ENCODE measurements at regions not wholly inside any gene's neighbourhood (a gene's known extent, or its start where the extent isn't known, plus 50 kb on each side); places are given as distances from the start of the nearest gene placed in this dataset.

DNA sequence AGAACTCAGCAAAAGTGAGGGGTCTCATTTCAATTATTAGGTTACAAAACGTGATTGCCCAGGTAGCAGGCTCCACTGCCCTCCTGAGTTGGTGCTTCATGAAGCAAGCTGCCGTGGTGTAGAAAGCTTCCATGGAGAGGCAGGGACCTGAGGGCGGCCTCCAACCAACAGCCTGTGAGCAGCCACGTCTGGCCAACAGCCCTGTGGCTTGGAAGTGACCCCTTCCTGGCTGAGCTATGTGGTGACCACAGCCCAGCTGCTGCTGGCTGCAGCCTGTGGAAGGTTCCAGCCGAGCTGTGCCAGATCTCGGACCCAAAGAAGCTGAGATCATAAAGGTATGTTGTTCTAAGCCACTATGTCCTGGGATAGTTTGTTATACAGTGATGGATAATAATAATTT is 122.5 kb upstream of the KLF6 start:
- Histone ChIP-seq H3K36me3 (no peaks in the 10 kb centered on the region), H3K4me3 (no peak overlapping the region), H3K27ac (peak overlapping the region; percentile 13 to 71 (median 58)), H3K9me3 (no peaks in the 10 kb centered on the region), H3K27me3 (no peaks in the 10 kb centered on the region), H3K4me1 (peaks cover 0 to 12% (median 6%) of the 10 kb centered on the region in 4 donors)
- TF ChIP-seq EP300 (IDR thresholded peaks at IDR 0.05; ENCODE audit: low read depth) (no peak), POLR2A (IDR thresholded peaks at IDR 0.05) (no peak), POLR2AphosphoS5 (IDR thresholded peaks at IDR 0.05) (peak in 1 of 3 donors; percentile 15)
- TF ChIP-seq, protein P1, sequence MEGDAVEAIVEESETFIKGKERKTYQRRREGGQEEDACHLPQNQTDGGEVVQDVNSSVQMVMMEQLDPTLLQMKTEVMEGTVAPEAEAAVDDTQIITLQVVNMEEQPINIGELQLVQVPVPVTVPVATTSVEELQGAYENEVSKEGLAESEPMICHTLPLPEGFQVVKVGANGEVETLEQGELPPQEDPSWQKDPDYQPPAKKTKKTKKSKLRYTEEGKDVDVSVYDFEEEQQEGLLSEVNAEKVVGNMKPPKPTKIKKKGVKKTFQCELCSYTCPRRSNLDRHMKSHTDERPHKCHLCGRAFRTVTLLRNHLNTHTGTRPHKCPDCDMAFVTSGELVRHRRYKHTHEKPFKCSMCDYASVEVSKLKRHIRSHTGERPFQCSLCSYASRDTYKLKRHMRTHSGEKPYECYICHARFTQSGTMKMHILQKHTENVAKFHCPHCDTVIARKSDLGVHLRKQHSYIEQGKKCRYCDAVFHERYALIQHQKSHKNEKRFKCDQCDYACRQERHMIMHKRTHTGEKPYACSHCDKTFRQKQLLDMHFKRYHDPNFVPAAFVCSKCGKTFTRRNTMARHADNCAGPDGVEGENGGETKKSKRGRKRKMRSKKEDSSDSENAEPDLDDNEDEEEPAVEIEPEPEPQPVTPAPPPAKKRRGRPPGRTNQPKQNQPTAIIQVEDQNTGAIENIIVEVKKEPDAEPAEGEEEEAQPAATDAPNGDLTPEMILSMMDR (IDR thresholded peaks at IDR 0.05), result no peak
- WGBS, 2 donors (ENCODE audit: low coverage in 1 of 2), result 84% methylated on average over 5 of the region's 6 CpGs; no CpG with 5 or more reads in 1 of the 2 donors
- DNase-seq, result no peak
- in situ Hi-C loops (cut with MboI; ENCODE audit: low pct_ligation_motif_present in 1 of 4, low pct_unique_long_range_greater_than_20kb in 1 of 4, low sequenced_read_pairs in 3 of 4), result no loop called here
- intact Hi-C loops (cut with DNase I; ENCODE audit: low total_unique reads), result no loop called here

DNA sequence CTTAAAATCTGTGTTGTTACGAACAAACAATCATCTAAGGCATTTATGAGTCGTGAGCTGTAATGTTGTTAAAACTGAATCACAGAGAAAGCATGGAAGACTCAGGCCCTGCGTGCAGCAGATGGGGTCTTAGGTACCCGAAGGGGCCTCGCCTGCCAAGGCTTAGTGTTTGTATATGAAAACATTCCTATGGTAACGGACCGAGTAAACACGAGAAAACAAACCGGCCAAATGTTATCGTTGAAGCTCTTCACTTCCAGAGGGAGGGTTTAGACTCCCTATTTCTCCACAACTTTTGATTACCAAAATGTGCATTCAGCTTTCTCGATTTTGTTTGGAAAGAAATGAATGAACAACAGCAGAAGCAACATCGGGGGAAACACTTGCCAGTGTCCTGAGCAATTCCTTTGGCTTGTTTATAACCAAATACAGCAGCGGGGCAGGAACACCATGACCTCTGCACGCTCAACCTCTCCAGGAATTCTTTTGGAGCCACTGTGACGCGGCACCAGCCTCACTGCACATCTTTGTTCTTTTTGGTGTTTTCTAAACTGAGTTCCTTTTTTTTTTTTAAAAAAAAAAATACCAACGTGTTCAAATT is 121.6 kb upstream of the KLF6 start:
- Histone ChIP-seq H3K4me3 (no peak overlapping the region), H3K4me1 (peaks cover 0 to 16% (median 8%) of the 10 kb centered on the region in 4 donors), H3K9me3 (no peaks in the 10 kb centered on the region), H3K27ac (peak overlapping the region; percentile 13 to 71 (median 58)), H3K27me3 (no peaks in the 10 kb centered on the region), H3K36me3 (no peaks in the 10 kb centered on the region)
- intact Hi-C loops (cut with DNase I; ENCODE audit: low total_unique reads) (no loop called here), in situ Hi-C loops (cut with MboI; ENCODE audit: low pct_ligation_motif_present in 1 of 4, low pct_unique_long_range_greater_than_20kb in 1 of 4, low sequenced_read_pairs in 3 of 4) (no loop called here)
- TF ChIP-seq POLR2AphosphoS5 (IDR thresholded peaks at IDR 0.05) (peak in 2 of 3 donors; percentile 46 to 61), EP300 (IDR thresholded peaks at IDR 0.05; ENCODE audit: low read depth) (no peak)
- TF ChIP-seq, protein P1 (IDR thresholded peaks at IDR 0.05), result no peak
- WGBS, 2 donors (ENCODE audit: low coverage in 1 of 2), result 65 to 70% methylated on average over 12 to 17 of the region's 17 CpGs
- peak; percentile 39 for DNase-seq

DNA sequence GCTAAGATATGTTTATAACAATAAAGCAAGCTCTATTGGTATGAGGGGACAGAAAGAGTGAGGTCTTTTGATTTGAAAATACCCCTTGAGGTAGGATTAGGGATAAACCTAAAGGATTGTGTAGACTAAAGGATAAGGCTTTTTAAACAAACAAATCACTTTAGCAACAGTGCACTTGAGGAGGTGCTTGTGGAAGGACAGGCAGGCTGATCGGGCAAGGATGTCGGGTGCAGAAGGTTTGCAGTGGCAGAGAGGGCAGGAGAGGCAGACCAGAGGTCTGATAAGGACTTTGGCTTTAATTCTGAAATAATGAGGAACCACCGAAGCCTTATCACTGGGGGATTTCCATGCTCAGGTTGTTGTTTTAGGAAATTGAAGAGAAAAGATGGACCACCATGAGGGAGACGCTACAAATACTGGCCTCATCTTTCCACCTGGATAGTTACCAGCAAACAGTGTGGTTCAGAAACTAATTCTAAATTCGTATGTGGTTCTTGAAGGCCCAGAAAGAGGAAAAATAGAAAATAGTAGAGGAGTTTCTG is 119.5 kb upstream of the KLF6 start:
- intact Hi-C loops (cut with DNase I; ENCODE audit: low total_unique reads), result no loop called here
- H3K36me3 ChIP-seq, result no peaks in the 10 kb centered on the region
- 85 to 93% methylated on average over 2 to 5 of the region's 5 CpGs for whole genome bisulfite sequencing, 2 donors (ENCODE audit: low coverage in 1 of 2)
- TF ChIP-seq POLR2A (IDR thresholded peaks at IDR 0.05), result no peak
- TF ChIP-seq, protein P1 (IDR thresholded peaks at IDR 0.05), result no peak
- TF ChIP-seq POLR2AphosphoS5 (IDR thresholded peaks at IDR 0.05), result no peak
- TF ChIP-seq EP300 (IDR thresholded peaks at IDR 0.05; ENCODE audit: low read depth), result no peak
- DNase-seq, result no peak
- in situ Hi-C loops (cut with MboI; ENCODE audit: low pct_ligation_motif_present in 1 of 4, low pct_unique_long_range_greater_than_20kb in 1 of 4, low sequenced_read_pairs in 3 of 4), result no loop called here
- H3K9me3 ChIP-seq, result no peaks in the 10 kb centered on the region
- H3K4me1 ChIP-seq, result peaks cover 0 to 16% (median 8%) of the 10 kb centered on the region in 4 donors
- no peak overlapping the region for H3K4me3 ChIP-seq
- H3K27me3 ChIP-seq, result no peaks in the 10 kb centered on the region
- no peak overlapping the region for H3K27ac ChIP-seq

DNA sequence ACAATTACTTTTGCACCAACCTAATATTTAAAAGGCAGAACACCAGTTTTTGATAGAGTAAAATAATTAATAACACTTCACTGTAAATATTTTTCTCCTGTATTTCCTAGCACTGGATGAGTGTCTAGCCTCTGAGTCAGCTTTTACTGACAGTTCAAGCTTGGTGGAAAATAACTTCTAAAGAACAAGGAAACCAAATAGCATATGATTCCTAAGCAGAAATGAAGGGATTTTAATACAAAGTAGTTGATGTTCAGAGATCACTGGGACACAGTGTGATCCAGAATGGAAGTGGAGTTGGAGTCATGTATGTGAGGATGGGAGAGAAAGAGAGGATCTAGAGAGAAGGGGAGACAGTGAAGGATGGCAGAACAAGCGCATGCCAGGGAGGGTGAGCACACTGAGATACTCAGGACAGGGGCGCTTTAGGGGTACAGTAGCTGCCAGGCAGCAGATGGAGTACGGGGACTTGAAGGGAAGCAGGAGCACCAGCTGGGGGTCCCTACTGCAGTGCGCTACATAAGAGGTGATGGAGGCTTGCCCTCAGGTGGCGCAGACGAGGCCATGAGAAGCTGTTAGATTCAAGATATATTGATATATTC is 117.9 kb upstream of the KLF6 start:
- H3K9me3 ChIP-seq, result no peaks in the 10 kb centered on the region
- in situ Hi-C loops (cut with MboI; ENCODE audit: low pct_ligation_motif_present in 1 of 4, low pct_unique_long_range_greater_than_20kb in 1 of 4, low sequenced_read_pairs in 3 of 4), result no loop called here
- H3K4me1 ChIP-seq, result peaks cover 0 to 21% (median 8%) of the 10 kb centered on the region in 4 donors
- DNase-seq, result no peak
- no peak overlapping the region for H3K4me3 ChIP-seq
- no peaks in the 10 kb centered on the region for H3K36me3 ChIP-seq
- 96 to 100% methylated on average over 6 of the region's 6 CpGs for WGBS, 2 donors (ENCODE audit: low coverage in 1 of 2)
- peak overlapping the region; percentile 9 to 65 (median 50) for H3K27ac ChIP-seq
- TF ChIP-seq POLR2AphosphoS5 (IDR thresholded peaks at IDR 0.05) (no peak), EP300 (IDR thresholded peaks at IDR 0.05; ENCODE audit: low read depth) (no peak), POLR2A (IDR thresholded peaks at IDR 0.05) (no peak)
- TF ChIP-seq, protein P1 (IDR thresholded peaks at IDR 0.05), result no peak
- no peaks in the 10 kb centered on the region for H3K27me3 ChIP-seq
- intact Hi-C loops (cut with DNase I; ENCODE audit: low total_unique reads), result no loop called here
